Putamen (tissue), 1 donor: ENCODE measurements at regions not wholly inside any gene's neighbourhood (a gene's known extent, or its start where the extent isn't known, plus 50 kb on each side); places are given as distances from the start of the nearest gene placed in this dataset.
A peak's percentile ranks its signal among the peaks of the same experiment; 100 is the strongest.

Source experiments
- DNase-seq: peaks from one replicate; pipeline ENCODE4 v3.0.0-alpha.2; 2016; ENCODE audit warnings: low spot score

DNA sequence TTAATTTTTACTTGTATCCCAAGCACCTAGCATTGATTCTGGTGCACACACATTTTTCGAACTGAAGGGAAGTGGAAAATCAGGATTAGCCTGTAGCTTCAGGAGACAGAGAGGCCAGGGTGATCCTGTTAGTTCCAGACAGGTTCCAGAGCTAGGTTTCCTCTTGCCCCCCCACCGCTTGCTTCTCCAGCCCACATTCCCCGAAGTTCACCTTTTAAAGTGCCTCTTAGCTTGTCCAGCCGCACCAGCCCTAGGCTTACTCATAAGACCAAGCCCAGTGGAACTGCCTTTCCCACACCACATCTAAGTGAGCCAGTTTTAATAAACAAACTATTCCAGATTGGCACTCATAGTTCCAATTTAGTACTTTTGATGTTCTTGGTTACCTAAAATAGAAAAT lies 898.6 kb upstream of the KLHL29 start:
- DNase-seq: no peak

GRCh38 chr2:22487036-22487435 lies 897.9 kb upstream of the KLHL29 start:
- no peak for DNase-seq

DNA sequence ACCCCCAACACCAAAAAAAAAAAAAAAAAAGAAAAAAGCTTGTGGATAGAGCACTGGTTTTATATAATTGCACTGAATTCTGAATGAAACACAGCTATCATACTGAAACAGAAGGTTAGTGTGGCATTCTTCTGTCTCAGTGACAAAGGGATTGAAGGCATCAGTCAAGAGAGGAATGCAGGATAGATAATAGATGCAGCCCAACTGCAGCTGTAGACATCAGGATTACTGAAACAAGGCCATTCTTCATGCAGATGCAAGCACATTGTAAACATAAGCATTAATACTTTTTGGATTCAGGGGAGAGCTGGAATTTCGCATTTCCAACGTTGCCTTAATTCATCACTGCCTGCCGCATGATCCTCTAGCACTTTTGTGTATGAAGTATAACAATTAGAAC lies 897.4 kb upstream of the KLHL29 start:
- no peak for DNase-seq

DNA sequence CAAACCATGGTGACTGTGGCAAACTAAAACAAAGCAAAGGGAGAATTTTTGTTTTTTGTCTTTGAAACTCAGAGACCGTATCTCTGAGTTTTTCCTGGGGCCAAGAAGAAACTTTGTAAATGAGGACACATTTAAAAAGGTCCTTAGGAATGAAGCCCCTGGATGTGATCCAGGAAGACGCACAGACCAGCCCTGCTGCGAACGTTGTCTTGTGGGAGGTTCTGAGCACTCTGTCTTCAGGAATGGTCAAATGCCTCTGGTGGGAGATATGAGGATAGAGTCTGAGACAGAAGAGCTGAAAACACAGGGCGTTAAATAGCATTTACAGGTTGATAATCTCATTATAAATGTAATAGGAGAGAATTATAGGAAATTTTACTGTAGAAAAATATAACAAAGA lies 893.5 kb upstream of the KLHL29 start:
- DNase-seq: no peak

DNA sequence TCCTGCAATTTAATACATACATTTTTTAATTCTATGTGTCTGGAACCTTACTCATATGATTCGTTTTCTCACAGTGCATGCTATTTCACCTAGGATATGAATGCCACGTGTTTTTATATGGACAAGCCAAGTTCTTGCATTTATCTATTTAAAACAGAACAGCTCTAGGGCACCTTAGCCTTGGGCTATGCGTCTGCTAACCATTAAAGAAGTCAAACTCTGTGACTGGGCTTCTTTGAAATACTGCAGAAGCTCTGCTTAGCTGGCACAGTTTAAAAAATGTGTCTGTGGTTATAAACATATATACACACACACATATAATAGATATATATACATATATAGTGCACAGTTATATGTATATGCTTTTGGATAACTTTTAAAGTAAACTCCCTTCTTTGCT lies 890.8 kb upstream of the KLHL29 start:
- DNase-seq: no peak

DNA sequence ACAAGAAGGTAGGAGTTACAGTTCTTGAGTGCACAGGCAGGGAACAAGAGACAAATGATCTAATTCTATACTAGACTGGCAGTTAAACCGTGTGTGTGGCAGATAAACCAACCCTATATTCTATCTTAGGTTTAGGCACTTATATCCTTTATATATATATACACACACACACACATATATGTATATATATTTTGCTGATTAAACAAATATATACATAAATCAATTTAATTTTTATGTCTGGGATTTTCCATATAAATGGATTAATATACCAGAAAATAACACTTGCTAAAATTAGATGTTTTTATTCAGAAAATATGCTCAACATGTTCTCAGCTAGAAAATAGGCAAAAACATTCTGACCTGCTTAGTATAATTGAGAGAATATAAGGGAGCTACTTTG lies 887.9 kb upstream of the KLHL29 start:
- DNase-seq: no peak

DNA sequence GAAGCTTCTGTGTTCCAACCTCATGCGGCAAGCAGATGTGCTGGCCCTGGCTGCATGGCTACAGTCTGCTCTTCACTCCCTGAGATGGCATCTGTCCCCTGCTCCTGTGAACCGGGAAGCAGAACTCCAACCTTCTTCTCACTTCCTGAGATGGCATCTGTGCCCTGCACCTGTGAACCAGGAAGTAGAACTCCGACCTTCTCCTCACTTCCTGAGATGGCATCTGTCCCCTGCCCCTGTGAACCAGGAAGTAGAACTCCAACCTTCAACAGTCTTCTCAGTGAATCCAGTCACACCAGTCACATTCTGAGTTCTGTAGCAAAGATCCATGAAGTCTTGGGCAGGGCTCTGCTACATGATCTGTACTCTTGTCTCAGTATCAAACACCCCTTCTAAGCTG lies 887.2 kb upstream of the KLHL29 start:
- DNase-seq: no peak

DNA sequence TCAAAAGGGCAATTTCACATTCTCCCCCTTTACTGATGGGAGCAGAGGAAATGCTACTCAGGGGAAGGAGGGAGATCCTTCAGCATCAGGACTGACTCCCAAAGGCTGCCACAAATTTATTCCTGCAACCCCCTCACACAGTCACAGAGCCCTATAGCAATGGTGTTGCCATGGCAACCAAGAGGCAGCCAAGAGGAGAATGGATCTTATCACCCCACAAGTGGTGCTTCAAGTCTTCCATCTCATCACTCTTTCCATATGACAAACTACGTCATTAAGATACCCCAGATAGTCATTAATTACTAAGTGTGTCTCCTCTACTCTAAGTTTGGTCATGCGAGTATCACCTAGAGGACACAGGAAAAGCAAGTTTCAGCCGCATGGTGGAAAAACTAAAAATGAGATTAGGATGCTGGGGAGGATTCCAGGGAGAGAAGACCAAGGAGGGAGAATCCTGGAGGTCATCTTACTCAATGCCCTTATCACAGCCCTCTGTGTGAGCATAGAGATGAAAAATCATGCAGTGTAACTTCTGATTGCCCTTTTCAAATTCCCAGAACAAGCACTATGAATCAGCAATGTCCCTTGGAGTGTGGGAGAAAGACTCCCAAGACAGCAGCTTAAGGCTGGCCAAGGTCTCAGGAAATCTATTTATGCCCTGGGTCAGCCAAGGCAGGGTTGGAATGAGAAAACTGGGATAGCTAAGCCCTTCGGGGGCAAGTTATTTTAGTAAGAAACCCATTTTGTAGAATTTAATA lies 885.7 kb upstream of the KLHL29 start:
- DNase-seq: no peak

- DNase-seq: no peak
Measured at GRCh38 chr2:22500555-22500935, 884.4 kb upstream of the KLHL29 start.

DNA sequence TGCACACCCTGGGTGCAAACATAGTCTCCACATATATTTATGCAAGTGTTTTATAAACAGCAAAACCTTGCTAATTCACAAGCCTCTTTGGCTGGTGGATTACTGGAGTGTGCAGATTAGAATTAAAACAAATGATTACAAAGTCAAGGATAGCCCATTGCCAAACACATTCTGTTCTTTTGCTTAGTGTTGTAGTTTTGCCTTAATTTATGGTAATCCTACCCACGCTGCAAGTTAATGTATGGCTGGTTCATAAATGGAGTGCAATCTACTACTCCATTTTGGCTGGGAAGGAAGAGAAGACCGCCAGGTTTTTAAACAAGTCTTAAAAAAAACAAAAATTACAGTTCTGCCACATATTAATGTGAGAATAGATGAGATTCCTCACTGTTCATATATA lies 883.1 kb upstream of the KLHL29 start:
- DNase-seq: no peak

DNA sequence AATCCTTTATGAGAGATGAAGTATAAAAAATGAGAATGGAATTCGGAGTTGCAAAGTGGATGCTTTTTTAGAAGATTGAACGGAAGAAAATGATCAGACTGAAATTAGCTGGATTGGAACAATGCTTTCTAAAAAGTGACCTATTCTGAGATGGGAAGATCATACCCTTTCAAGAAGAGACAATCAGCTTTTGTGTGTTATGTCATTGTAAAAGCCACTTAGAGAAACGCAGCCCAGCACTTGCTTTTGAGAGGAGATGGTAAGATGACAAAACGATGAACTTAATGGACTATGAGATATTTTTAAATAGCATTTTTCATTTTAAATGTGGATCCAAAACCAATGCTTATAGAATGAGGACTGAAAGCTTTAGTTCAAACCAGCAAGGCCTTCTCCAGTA lies 871.4 kb upstream of the KLHL29 start:
- DNase-seq: no peak

DNA sequence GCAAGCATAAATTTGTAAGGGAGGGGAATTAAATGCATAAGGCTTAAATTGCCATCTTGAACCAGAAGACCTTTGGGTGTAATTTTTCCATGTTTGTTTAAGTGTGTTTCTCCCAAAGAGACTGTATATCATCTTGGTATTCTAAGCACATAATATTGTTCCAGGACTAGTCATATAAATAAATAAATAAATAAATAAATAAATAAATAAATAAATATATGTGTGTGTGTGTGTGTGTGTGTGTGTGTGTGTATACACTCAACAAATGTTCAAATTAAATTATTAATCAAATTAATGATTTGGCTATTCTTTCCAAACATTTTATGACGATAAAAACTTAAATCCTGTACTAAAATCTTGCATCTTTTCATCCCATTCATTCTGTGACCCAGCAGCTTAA lies 867.8 kb upstream of the KLHL29 start:
- DNase-seq: no peak

- DNase-seq: no peak
Measured at GRCh38 chr2:22518641-22519040, 866.3 kb upstream of the KLHL29 start.

GRCh38 chr2:22520369-22521288 lies 864.4 kb upstream of the KLHL29 start:
- DNase-seq: no peak

- no peak for DNase-seq
Measured at GRCh38 chr2:22521620-22522019, 863.4 kb upstream of the KLHL29 start.

- no peak for DNase-seq
Measured at GRCh38 chr2:22525681-22526080, 859.3 kb upstream of the KLHL29 start.

DNA sequence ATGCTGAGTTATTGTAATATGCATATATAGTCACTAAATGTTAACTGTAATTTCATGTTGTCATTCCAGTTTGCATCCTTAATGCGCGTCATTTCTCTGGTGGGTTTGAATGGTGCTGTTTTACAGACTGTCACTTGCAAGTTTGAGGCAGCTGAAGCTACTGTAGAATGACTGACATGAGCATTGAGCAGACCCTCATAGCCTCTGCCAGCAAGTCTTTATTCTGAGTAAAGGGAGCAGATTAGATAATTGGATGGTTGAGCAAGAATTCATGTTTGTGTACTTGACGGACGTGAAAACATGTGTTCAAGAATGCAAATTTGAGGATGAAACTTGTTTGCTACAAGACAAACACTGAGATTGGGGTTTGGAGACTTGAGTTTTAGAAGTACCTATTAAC lies 854.8 kb upstream of the KLHL29 start:
- no peak for DNase-seq

DNA sequence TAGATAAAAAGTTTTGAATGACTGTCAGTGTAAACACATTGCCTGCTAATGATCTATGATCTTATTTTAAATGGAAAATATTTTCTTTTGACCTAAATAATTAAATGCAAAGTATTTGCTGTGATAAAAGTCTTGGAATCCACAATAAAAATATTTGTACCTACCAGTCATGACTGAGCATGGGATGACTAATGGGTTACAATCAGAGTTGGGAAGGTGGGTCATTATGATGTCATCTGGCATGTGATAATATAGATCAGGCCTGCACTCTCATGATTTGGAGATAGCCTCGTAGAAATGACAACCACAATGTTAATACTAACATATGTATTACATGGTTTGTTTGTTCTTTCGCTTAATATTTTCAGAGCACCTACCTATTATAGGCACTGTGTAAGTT lies 848.8 kb upstream of the KLHL29 start:
- no peak for DNase-seq

DNA sequence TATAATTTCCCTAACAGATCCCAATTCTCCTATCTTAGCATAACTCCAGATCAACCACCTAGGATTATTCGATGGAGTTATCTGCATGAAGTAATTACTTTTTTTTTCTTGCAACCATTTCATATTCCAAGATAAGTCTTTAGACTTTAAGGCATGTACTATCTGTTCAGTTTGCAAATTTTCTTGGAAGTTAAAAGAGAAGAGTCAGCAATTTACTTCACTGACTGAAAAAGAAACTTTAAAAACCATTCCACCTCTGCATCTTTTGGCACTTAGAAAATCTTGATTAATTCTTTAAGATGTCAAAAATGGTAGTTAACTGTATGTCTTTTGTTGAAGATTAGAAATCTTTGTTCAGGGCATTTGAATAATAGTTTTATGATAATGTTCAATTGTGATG lies 830.5 kb upstream of the KLHL29 start:
- no peak for DNase-seq

GRCh38 chr2:22557406-22557805 lies 827.6 kb upstream of the KLHL29 start:
- DNase-seq: no peak

DNA sequence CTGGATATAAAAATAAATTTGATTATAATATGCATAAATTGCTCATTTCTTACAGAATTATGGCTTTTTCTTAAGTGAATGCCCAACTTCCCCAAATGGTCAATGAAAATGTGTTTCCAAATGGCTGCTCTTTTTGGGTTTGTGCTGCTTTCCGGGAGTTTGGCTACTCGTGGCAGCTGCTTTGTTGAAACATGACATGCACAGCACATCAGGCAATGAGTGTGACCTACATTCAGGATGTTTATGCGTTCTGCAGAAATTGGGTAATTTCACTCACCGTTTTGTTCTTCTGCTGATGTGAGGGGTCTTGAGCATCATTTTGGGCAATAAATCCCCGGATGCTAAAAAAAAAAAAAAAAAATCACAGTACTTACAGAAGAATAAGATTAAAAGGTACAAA lies 825.0 kb upstream of the KLHL29 start:
- DNase-seq: no peak

DNA sequence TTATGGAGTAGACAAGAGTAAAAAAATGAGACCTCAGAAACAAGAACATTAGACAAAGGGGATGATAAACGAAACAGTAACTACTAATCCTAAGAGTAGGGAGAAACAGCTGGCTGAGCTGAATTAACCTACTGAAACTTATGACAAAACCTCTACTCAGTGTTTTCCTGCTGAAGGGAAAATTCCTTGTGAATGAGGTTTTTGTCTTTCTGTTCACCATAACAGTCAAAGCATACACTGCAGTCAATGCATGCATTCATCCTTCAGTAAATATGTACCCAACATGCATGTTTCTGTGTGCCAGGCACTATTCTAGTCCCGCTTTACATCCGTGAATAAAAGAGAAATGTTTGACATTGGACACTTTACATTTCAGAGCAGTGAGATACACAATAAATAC lies 805.6 kb upstream of the KLHL29 start:
- DNase-seq: peak; percentile 16

- no peak for DNase-seq
Measured at GRCh38 chr2:22582107-22582506, 802.9 kb upstream of the KLHL29 start.

- DNase-seq: no peak
Measured at GRCh38 chr2:22596306-22596705, 788.7 kb upstream of the KLHL29 start.
